Choroid plexus epithelial cell (primary cell): ENCODE measurements at regions not wholly inside any gene's neighbourhood (a gene's known extent, or its start where the extent isn't known, plus 50 kb on each side); places are given as distances from the start of the nearest gene placed in this dataset.

Source experiments
- DNase-seq: peaks from one replicate; pipeline ENCODE4 v3.0.0-alpha.2; 2010; ENCODE audit warnings: low read depth
- H3K4me3 ChIP-seq: 2 replicates; pipeline ENCODE4 v1.5.1; 2011; ENCODE audit warnings: low read depth, mild to moderate bottlenecking, control low read depth, low read length, moderate library complexity
- TF ChIP-seq, protein P1 (sequence below): conservative IDR thresholded peaks from 2 replicates; pipeline ENCODE4 v1.5.1; 2011; ENCODE audit warnings: low read depth, mild to moderate bottlenecking, control low read depth, inconsistent platforms, low read length, moderate library complexity

GRCh38 chr13:87614276-87614675, 56.9 kb upstream of the SLITRK5 start:
- TF ChIP-seq, protein P1, sequence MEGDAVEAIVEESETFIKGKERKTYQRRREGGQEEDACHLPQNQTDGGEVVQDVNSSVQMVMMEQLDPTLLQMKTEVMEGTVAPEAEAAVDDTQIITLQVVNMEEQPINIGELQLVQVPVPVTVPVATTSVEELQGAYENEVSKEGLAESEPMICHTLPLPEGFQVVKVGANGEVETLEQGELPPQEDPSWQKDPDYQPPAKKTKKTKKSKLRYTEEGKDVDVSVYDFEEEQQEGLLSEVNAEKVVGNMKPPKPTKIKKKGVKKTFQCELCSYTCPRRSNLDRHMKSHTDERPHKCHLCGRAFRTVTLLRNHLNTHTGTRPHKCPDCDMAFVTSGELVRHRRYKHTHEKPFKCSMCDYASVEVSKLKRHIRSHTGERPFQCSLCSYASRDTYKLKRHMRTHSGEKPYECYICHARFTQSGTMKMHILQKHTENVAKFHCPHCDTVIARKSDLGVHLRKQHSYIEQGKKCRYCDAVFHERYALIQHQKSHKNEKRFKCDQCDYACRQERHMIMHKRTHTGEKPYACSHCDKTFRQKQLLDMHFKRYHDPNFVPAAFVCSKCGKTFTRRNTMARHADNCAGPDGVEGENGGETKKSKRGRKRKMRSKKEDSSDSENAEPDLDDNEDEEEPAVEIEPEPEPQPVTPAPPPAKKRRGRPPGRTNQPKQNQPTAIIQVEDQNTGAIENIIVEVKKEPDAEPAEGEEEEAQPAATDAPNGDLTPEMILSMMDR: no peak
- DNase-seq: no peak

More at GRCh38 chr13:87614276-87614675, 56.9 kb upstream of the SLITRK5 start:
- no peak overlapping the region for H3K4me3 ChIP-seq
